ENCODE measurements at regions not wholly inside any gene's neighbourhood (a gene's known extent, or its start where the extent isn't known, plus 50 kb on each side); places are given as distances from the start of the nearest gene placed in this dataset.

GRCh38 chr13:88526853-88527215, 855.7 kb downstream of the SLITRK5 start:
- Histone ChIP-seq H3K9me3 (ENCODE audit: control insufficient read depth, insufficient read depth, low read length) (peaks cover 9% of the 10 kb centered on the region), H3K36me3 (ENCODE audit: control insufficient read depth, insufficient read depth, low read length) (no peaks in the 10 kb centered on the region), H3K9ac (ENCODE audit: low read depth, low read length) (no peak overlapping the region), H3K27me3 (ENCODE audit: control insufficient read depth, insufficient read depth, low read length) (no peaks in the 10 kb centered on the region), H3K4me3 (ENCODE audit: low read depth, low read length) (no peak overlapping the region), H3K4me1 (ENCODE audit: control insufficient read depth, insufficient read depth, low read length) (peaks cover 6% of the 10 kb centered on the region)

GRCh38 chr13:88541994-88542393, 870.8 kb downstream of the SLITRK5 start:
- Histone ChIP-seq H3K36me3 (ENCODE audit: control insufficient read depth, insufficient read depth, low read length) (no peaks in the 10 kb centered on the region), H3K9ac (ENCODE audit: low read depth, low read length) (no peak overlapping the region), H3K27me3 (ENCODE audit: control insufficient read depth, insufficient read depth, low read length) (no peaks in the 10 kb centered on the region), H3K4me1 (ENCODE audit: control insufficient read depth, insufficient read depth, low read length) (no peaks in the 10 kb centered on the region), H3K4me3 (ENCODE audit: low read depth, low read length) (no peak overlapping the region), H3K9me3 (ENCODE audit: control insufficient read depth, insufficient read depth, low read length) (no peaks in the 10 kb centered on the region)

- Histone ChIP-seq H3K36me3 (ENCODE audit: control insufficient read depth, insufficient read depth, low read length) (no peaks in the 10 kb centered on the region), H3K4me1 (ENCODE audit: control insufficient read depth, insufficient read depth, low read length) (no peaks in the 10 kb centered on the region), H3K9ac (ENCODE audit: low read depth, low read length) (no peak overlapping the region), H3K9me3 (ENCODE audit: control insufficient read depth, insufficient read depth, low read length) (no peaks in the 10 kb centered on the region), H3K4me3 (ENCODE audit: low read depth, low read length) (no peak overlapping the region), H3K27me3 (ENCODE audit: control insufficient read depth, insufficient read depth, low read length) (no peaks in the 10 kb centered on the region)
These were observed 873.7 kb downstream of the SLITRK5 start for GRCh38 chr13:88544836-88545235.

GRCh38 chr13:88552966-88553365, 881.8 kb downstream of the SLITRK5 start:
- Histone ChIP-seq H3K9ac (ENCODE audit: low read depth, low read length) (no peak overlapping the region), H3K9me3 (ENCODE audit: control insufficient read depth, insufficient read depth, low read length) (no peaks in the 10 kb centered on the region), H3K4me3 (ENCODE audit: low read depth, low read length) (no peak overlapping the region), H3K27me3 (ENCODE audit: control insufficient read depth, insufficient read depth, low read length) (no peaks in the 10 kb centered on the region), H3K4me1 (ENCODE audit: control insufficient read depth, insufficient read depth, low read length) (no peaks in the 10 kb centered on the region), H3K36me3 (ENCODE audit: control insufficient read depth, insufficient read depth, low read length) (no peaks in the 10 kb centered on the region)

- no peaks in the 10 kb centered on the region for H3K9me3 ChIP-seq (ENCODE audit: control insufficient read depth, insufficient read depth, low read length)
- H3K4me1 ChIP-seq (ENCODE audit: control insufficient read depth, insufficient read depth, low read length), result no peaks in the 10 kb centered on the region
- H3K27me3 ChIP-seq (ENCODE audit: control insufficient read depth, insufficient read depth, low read length), result no peaks in the 10 kb centered on the region
- H3K4me3 ChIP-seq (ENCODE audit: low read depth, low read length), result no peak overlapping the region
- H3K36me3 ChIP-seq (ENCODE audit: control insufficient read depth, insufficient read depth, low read length), result no peaks in the 10 kb centered on the region
- H3K9ac ChIP-seq (ENCODE audit: low read depth, low read length), result no peak overlapping the region
These were observed 894.4 kb downstream of the SLITRK5 start for GRCh38 chr13:88565566-88565965.

- Histone ChIP-seq H3K4me3 (ENCODE audit: low read depth, low read length) (no peak overlapping the region), H3K9me3 (ENCODE audit: control insufficient read depth, insufficient read depth, low read length) (no peaks in the 10 kb centered on the region), H3K9ac (ENCODE audit: low read depth, low read length) (no peak overlapping the region), H3K36me3 (ENCODE audit: control insufficient read depth, insufficient read depth, low read length) (no peaks in the 10 kb centered on the region), H3K27me3 (ENCODE audit: control insufficient read depth, insufficient read depth, low read length) (no peaks in the 10 kb centered on the region), H3K4me1 (ENCODE audit: control insufficient read depth, insufficient read depth, low read length) (no peaks in the 10 kb centered on the region)
These were observed 914.7 kb downstream of the SLITRK5 start for GRCh38 chr13:88585861-88586260.

GRCh38 chr13:88586263-88586662, 915.1 kb downstream of the SLITRK5 start:
- H3K36me3 ChIP-seq (ENCODE audit: control insufficient read depth, insufficient read depth, low read length), result no peaks in the 10 kb centered on the region
- no peak overlapping the region for H3K4me3 ChIP-seq (ENCODE audit: low read depth, low read length)
- no peaks in the 10 kb centered on the region for H3K9me3 ChIP-seq (ENCODE audit: control insufficient read depth, insufficient read depth, low read length)
- no peaks in the 10 kb centered on the region for H3K27me3 ChIP-seq (ENCODE audit: control insufficient read depth, insufficient read depth, low read length)
- no peaks in the 10 kb centered on the region for H3K4me1 ChIP-seq (ENCODE audit: control insufficient read depth, insufficient read depth, low read length)
- no peak overlapping the region for H3K9ac ChIP-seq (ENCODE audit: low read depth, low read length)

- H3K4me1 ChIP-seq (ENCODE audit: control insufficient read depth, insufficient read depth, low read length), result no peaks in the 10 kb centered on the region
- no peak overlapping the region for H3K9ac ChIP-seq (ENCODE audit: low read depth, low read length)
- no peaks in the 10 kb centered on the region for H3K9me3 ChIP-seq (ENCODE audit: control insufficient read depth, insufficient read depth, low read length)
- no peaks in the 10 kb centered on the region for H3K27me3 ChIP-seq (ENCODE audit: control insufficient read depth, insufficient read depth, low read length)
- H3K36me3 ChIP-seq (ENCODE audit: control insufficient read depth, insufficient read depth, low read length), result no peaks in the 10 kb centered on the region
- no peak overlapping the region for H3K4me3 ChIP-seq (ENCODE audit: low read depth, low read length)
These were observed 919.4 kb downstream of the SLITRK5 start for GRCh38 chr13:88590574-88590973.

GRCh38 chr13:88592105-88592504, 920.9 kb downstream of the SLITRK5 start:
- no peak overlapping the region for H3K4me3 ChIP-seq (ENCODE audit: low read depth, low read length)
- H3K9me3 ChIP-seq (ENCODE audit: control insufficient read depth, insufficient read depth, low read length), result no peaks in the 10 kb centered on the region

GRCh38 chr13:88601949-88602348, 930.8 kb downstream of the SLITRK5 start:
- Histone ChIP-seq H3K27me3 (ENCODE audit: control insufficient read depth, insufficient read depth, low read length) (no peaks in the 10 kb centered on the region), H3K9me3 (ENCODE audit: control insufficient read depth, insufficient read depth, low read length) (no peaks in the 10 kb centered on the region), H3K4me3 (ENCODE audit: low read depth, low read length) (no peak overlapping the region), H3K4me1 (ENCODE audit: control insufficient read depth, insufficient read depth, low read length) (no peaks in the 10 kb centered on the region), H3K9ac (ENCODE audit: low read depth, low read length) (no peak overlapping the region), H3K36me3 (ENCODE audit: control insufficient read depth, insufficient read depth, low read length) (no peaks in the 10 kb centered on the region)

More at GRCh38 chr13:88592105-88592504, 920.9 kb downstream of the SLITRK5 start:
- no peaks in the 10 kb centered on the region for H3K36me3 ChIP-seq (ENCODE audit: control insufficient read depth, insufficient read depth, low read length)
- no peaks in the 10 kb centered on the region for H3K27me3 ChIP-seq (ENCODE audit: control insufficient read depth, insufficient read depth, low read length)
- H3K4me1 ChIP-seq (ENCODE audit: control insufficient read depth, insufficient read depth, low read length), result no peaks in the 10 kb centered on the region
- H3K9ac ChIP-seq (ENCODE audit: low read depth, low read length), result no peak overlapping the region

GRCh38 chr13:88602786-88603777, 931.9 kb downstream of the SLITRK5 start:
- H3K9me3 ChIP-seq (ENCODE audit: control insufficient read depth, insufficient read depth, low read length), result no peaks in the 10 kb centered on the region
- H3K36me3 ChIP-seq (ENCODE audit: control insufficient read depth, insufficient read depth, low read length), result no peaks in the 10 kb centered on the region
- no peaks in the 10 kb centered on the region for H3K27me3 ChIP-seq (ENCODE audit: control insufficient read depth, insufficient read depth, low read length)
- H3K4me1 ChIP-seq (ENCODE audit: control insufficient read depth, insufficient read depth, low read length), result no peaks in the 10 kb centered on the region
- no peak overlapping the region for H3K9ac ChIP-seq (ENCODE audit: low read depth, low read length)
- no peak overlapping the region for H3K4me3 ChIP-seq (ENCODE audit: low read depth, low read length)

GRCh38 chr13:88617176-88617575, 946.0 kb downstream of the SLITRK5 start:
- Histone ChIP-seq H3K9me3 (ENCODE audit: control insufficient read depth, insufficient read depth, low read length) (no peaks in the 10 kb centered on the region), H3K36me3 (ENCODE audit: control insufficient read depth, insufficient read depth, low read length) (no peaks in the 10 kb centered on the region), H3K4me3 (ENCODE audit: low read depth, low read length) (no peak overlapping the region), H3K9ac (ENCODE audit: low read depth, low read length) (no peak overlapping the region), H3K4me1 (ENCODE audit: control insufficient read depth, insufficient read depth, low read length) (no peaks in the 10 kb centered on the region), H3K27me3 (ENCODE audit: control insufficient read depth, insufficient read depth, low read length) (no peaks in the 10 kb centered on the region)
